LNCaP clone FGC (cell line): ENCODE measurements at regions not wholly inside any gene's neighbourhood (a gene's known extent, or its start where the extent isn't known, plus 50 kb on each side); places are given as distances from the start of the nearest gene placed in this dataset.
"Not testable (repeated sequence)": the region's sequence is repeated elsewhere in the genome, so short reads cannot be mapped to it uniquely, and the experiment has no call there.

Experiments used
- DNase-seq: peaks from one replicate; pipeline ENCODE4 v3.0.0-alpha.2; 2011; ENCODE audit warnings: low read depth
- H3K4me3 ChIP-seq: 2 replicates; pipeline ENCODE4 v1.5.1; 2011; ENCODE audit warnings: mild to moderate bottlenecking, low read depth, low read length, control low read depth
- CTCF ChIP-seq: IDR thresholded peaks from 2 replicates; pipeline ENCODE4 v1.5.1; 2012; ENCODE audit warnings: mild to moderate bottlenecking; ENCODE audit not compliant: control insufficient read depth, insufficient read depth; ENCODE audit errors: extremely low read depth

- H3K4me3 ChIP-seq: no peak overlapping the region
- no peak for TF ChIP-seq CTCF
- no peak for DNase-seq
These were observed 327.2 kb downstream of the LMO7 start for GRCh38 chr13:75963302-75963701.

GRCh38 chr13:75961911-75962310 is 325.8 kb downstream of the LMO7 start:
- no peak for TF ChIP-seq CTCF
- no peak overlapping the region for H3K4me3 ChIP-seq
- no peak for DNase-seq

- H3K4me3 ChIP-seq: no peak overlapping the region
- DNase-seq: no peak
- TF ChIP-seq CTCF: no peak
These were observed 324.4 kb downstream of the LMO7 start for GRCh38 chr13:75960538-75960994.

- no peak overlapping the region for H3K4me3 ChIP-seq
- no peak for DNase-seq
- TF ChIP-seq CTCF: no peak
These were observed 323.8 kb downstream of the LMO7 start for GRCh38 chr13:75959861-75960481.

GRCh38 chr13:75953589-75953988 is 317.5 kb downstream of the LMO7 start:
- not testable (repeated sequence) for DNase-seq, H3K4me3 ChIP-seq

- no peak for TF ChIP-seq CTCF
- no peak overlapping the region for H3K4me3 ChIP-seq
- no peak for DNase-seq
These were observed 311.3 kb downstream of the LMO7 start for GRCh38 chr13:75947448-75947847.

- no peak for TF ChIP-seq CTCF
- H3K4me3 ChIP-seq: no peak overlapping the region
- no peak for DNase-seq
These were observed 310.6 kb downstream of the LMO7 start for GRCh38 chr13:75946536-75947284.
